Esophagus squamous epithelium (tissue), 5 donors: ENCODE measurements at regions not wholly inside any gene's neighbourhood (a gene's known extent, or its start where the extent isn't known, plus 50 kb on each side); places are given as distances from the start of the nearest gene placed in this dataset.

Experiments used
- DNase-seq: peaks from one replicate; lab custom pipeline; 2025; lab: John Stamatoyannopoulos, UW
- H3K27ac ChIP-seq, 4 donors: fragments of 200-600 bp; sonication (generic); one replicate each; pipeline ENCODE4 v1.5.1; 2016 to 2019; ENCODE audit warnings: mild to moderate bottlenecking in 1 of 4
- H3K27me3 ChIP-seq, 4 donors: fragments of 200-600 bp; sonication (generic); 1 replicate in 3 of 4; 2 replicates in 1 of 4; pipeline versions ENCODE4 v1.5.1 to v1.6.0; 2017 to 2021; ENCODE audit warnings: antibody characterized with exemption in 1 of 4
- H3K36me3 ChIP-seq, 3 donors: fragments of 200-600 bp; sonication (generic); one replicate each; pipeline ENCODE4 v1.5.1; 2016 to 2019
- H3K4me1 ChIP-seq, 3 donors: fragments of 200-600 bp; sonication (generic); one replicate each; pipeline ENCODE4 v1.5.1; 2017 to 2019
- H3K4me3 ChIP-seq, 4 donors: fragments of 200-600 bp; sonication (generic); 1 replicate in 3 of 4; 2 replicates in 1 of 4; pipeline ENCODE4 v1.5.1; 2016 to 2019; ENCODE audit warnings: mild to moderate bottlenecking in 2 of 4, moderate library complexity in 1 of 4
- H3K9me3 ChIP-seq, 3 donors: fragments of 200-600 bp; sonication (generic); one replicate each; pipeline ENCODE4 v1.5.1; 2016 to 2019
- CTCF ChIP-seq, 6 experiments: fragments of 450-650 bp in 4 of 6; fragments of 200-600 bp in 2 of 6; sonication (generic) in 2 of 6; IDR thresholded peaks; one replicate each; pipeline ENCODE4 v1.5.1; 2016 to 2019; ENCODE audit warnings: antibody characterized with exemption in 6 of 6, mild to moderate bottlenecking in 4 of 6, moderate library complexity in 4 of 6
- POLR2A ChIP-seq, 4 donors: fragments of 450-650 bp; IDR thresholded peaks; one replicate each; pipeline ENCODE4 v1.6.1; 2017; ENCODE audit warnings: antibody characterized with exemption in 4 of 4, mild to moderate bottlenecking in 4 of 4, moderate library complexity in 3 of 4
- WGBS, 2 donors: methylation state at CpG; one replicate each; pipeline ENCODE4 v1.1.5; 2018; 5-methylcytosine and 5-hydroxymethylcytosine counted together
- intact Hi-C: fragments of 100-400 bp; cut with DNase I; formaldehyde crosslinking; loops from one replicate; pipeline ENCODE4 v1.15.0; 2022
- donor health status: DM: yes; HTN: yes; CAD: no.

GRCh38 chr4:160819791-160820190, 1344.0 kb downstream of the FSTL5 start:
- DNase-seq, result no peak
- Histone ChIP-seq H3K27ac (no peak overlapping the region), H3K4me3 (no peak overlapping the region), H3K4me1 (no peaks in the 10 kb centered on the region), H3K9me3 (no peaks in the 10 kb centered on the region), H3K27me3 (no peaks in the 10 kb centered on the region), H3K36me3 (no peaks in the 10 kb centered on the region)
- intact Hi-C loops, result no loop called here
- WGBS, 2 donors, result 33 to 41% methylated on average over 3 of the region's 3 CpGs
- TF ChIP-seq POLR2A (IDR thresholded peaks at IDR 0.05) (no peak), CTCF (IDR thresholded peaks at IDR 0.05) (no peak)

GRCh38 chr4:160824481-160824880, 1339.3 kb downstream of the FSTL5 start:
- TF ChIP-seq POLR2A (IDR thresholded peaks at IDR 0.05), result no peak
- TF ChIP-seq CTCF (IDR thresholded peaks at IDR 0.05), result no peak
- H3K27ac ChIP-seq, result no peak overlapping the region
- no peaks in the 10 kb centered on the region for H3K36me3 ChIP-seq
- intact Hi-C loops, result no loop called here
- DNase-seq, result no peak
- no peaks in the 10 kb centered on the region for H3K27me3 ChIP-seq
- 34 to 41% methylated on average over 2 of the region's 2 CpGs for WGBS, 2 donors
- no peak overlapping the region for H3K4me3 ChIP-seq
- no peaks in the 10 kb centered on the region for H3K9me3 ChIP-seq
- no peaks in the 10 kb centered on the region for H3K4me1 ChIP-seq

- H3K27ac ChIP-seq, result no peak overlapping the region
- TF ChIP-seq CTCF (IDR thresholded peaks at IDR 0.05), result no peak
- TF ChIP-seq POLR2A (IDR thresholded peaks at IDR 0.05), result no peak
- H3K27me3 ChIP-seq, result no peaks in the 10 kb centered on the region
- WGBS, 2 donors, result 62 to 79% methylated on average over 8 of the region's 8 CpGs
- H3K4me1 ChIP-seq, result no peaks in the 10 kb centered on the region
- no peak overlapping the region for H3K4me3 ChIP-seq
- H3K36me3 ChIP-seq, result no peaks in the 10 kb centered on the region
- no peaks in the 10 kb centered on the region for H3K9me3 ChIP-seq
- intact Hi-C loops, result no loop called here
- no peak for DNase-seq
Observed at GRCh38 chr4:160825644-160826338, 1338.0 kb downstream of the FSTL5 start.

GRCh38 chr4:160826339-160826679, 1337.5 kb downstream of the FSTL5 start:
- no peaks in the 10 kb centered on the region for H3K9me3 ChIP-seq
- WGBS, 2 donors, result 76 to 78% methylated on average over 8 to 10 of the region's 10 CpGs
- intact Hi-C loops, result no loop called here
- DNase-seq, result no peak
- no peak overlapping the region for H3K27ac ChIP-seq
- no peaks in the 10 kb centered on the region for H3K4me1 ChIP-seq
- no peaks in the 10 kb centered on the region for H3K27me3 ChIP-seq
- no peak overlapping the region for H3K4me3 ChIP-seq
- TF ChIP-seq CTCF (IDR thresholded peaks at IDR 0.05) (no peak), POLR2A (IDR thresholded peaks at IDR 0.05) (no peak)
- no peaks in the 10 kb centered on the region for H3K36me3 ChIP-seq

- no peak for DNase-seq
- intact Hi-C loops, result no loop called here
- 67 to 75% methylated on average over 2 of the region's 2 CpGs for WGBS, 2 donors
- Histone ChIP-seq H3K9me3 (no peaks in the 10 kb centered on the region), H3K27ac (no peak overlapping the region), H3K4me1 (no peaks in the 10 kb centered on the region), H3K36me3 (no peaks in the 10 kb centered on the region), H3K4me3 (no peak overlapping the region), H3K27me3 (no peaks in the 10 kb centered on the region)
- TF ChIP-seq CTCF (IDR thresholded peaks at IDR 0.05) (no peak), POLR2A (IDR thresholded peaks at IDR 0.05) (no peak)
Observed at GRCh38 chr4:160831165-160831922, 1332.5 kb downstream of the FSTL5 start.
